ENCODE measurements at regions not wholly inside any gene's neighbourhood (a gene's known extent, or its start where the extent isn't known, plus 50 kb on each side); places are given as distances from the start of the nearest gene placed in this dataset.

- Histone ChIP-seq H3K9me3 (no peaks in the 10 kb centered on the region), H3K27me3 (no peaks in the 10 kb centered on the region), H3K36me3 (no peaks in the 10 kb centered on the region), H3K4me3 (replicated peaks in 1 of 3) (no peak overlapping the region), H3K27ac (no peak overlapping the region), H3K4me1 (peaks cover 3 to 7% of the 10 kb centered on the region in 2 donors)
- intact Hi-C loops (cut with DNase I) = no loop called here
- WGBS, 2 donors = 66 to 77% methylated on average over 3 of the region's 3 CpGs
- no peak for DNase-seq
- TF ChIP-seq, protein P1, sequence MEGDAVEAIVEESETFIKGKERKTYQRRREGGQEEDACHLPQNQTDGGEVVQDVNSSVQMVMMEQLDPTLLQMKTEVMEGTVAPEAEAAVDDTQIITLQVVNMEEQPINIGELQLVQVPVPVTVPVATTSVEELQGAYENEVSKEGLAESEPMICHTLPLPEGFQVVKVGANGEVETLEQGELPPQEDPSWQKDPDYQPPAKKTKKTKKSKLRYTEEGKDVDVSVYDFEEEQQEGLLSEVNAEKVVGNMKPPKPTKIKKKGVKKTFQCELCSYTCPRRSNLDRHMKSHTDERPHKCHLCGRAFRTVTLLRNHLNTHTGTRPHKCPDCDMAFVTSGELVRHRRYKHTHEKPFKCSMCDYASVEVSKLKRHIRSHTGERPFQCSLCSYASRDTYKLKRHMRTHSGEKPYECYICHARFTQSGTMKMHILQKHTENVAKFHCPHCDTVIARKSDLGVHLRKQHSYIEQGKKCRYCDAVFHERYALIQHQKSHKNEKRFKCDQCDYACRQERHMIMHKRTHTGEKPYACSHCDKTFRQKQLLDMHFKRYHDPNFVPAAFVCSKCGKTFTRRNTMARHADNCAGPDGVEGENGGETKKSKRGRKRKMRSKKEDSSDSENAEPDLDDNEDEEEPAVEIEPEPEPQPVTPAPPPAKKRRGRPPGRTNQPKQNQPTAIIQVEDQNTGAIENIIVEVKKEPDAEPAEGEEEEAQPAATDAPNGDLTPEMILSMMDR (IDR thresholded peaks at IDR 0.05) = no peak
- TF ChIP-seq POLR2A (IDR thresholded peaks at IDR 0.05) = no peak
Observed at GRCh38 chr7:51700593-51701215, 384.1 kb upstream of the COBL start.

- Histone ChIP-seq H3K4me1 (no peaks in the 10 kb centered on the region), H3K9me3 (no peaks in the 10 kb centered on the region), H3K4me3 (replicated peaks in 1 of 3) (no peak overlapping the region), H3K27ac (no peak overlapping the region), H3K36me3 (no peaks in the 10 kb centered on the region), H3K27me3 (no peaks in the 10 kb centered on the region)
- DNase-seq = no peak
- TF ChIP-seq, protein P1 (IDR thresholded peaks at IDR 0.05) = no peak
- no peak for TF ChIP-seq POLR2A (IDR thresholded peaks at IDR 0.05)
- intact Hi-C loops (cut with DNase I) = no loop called here
- WGBS, 2 donors = 83 to 84% methylated on average over 5 of the region's 5 CpGs
Observed at GRCh38 chr7:51693258-51693657, 376.6 kb upstream of the COBL start.

DNA sequence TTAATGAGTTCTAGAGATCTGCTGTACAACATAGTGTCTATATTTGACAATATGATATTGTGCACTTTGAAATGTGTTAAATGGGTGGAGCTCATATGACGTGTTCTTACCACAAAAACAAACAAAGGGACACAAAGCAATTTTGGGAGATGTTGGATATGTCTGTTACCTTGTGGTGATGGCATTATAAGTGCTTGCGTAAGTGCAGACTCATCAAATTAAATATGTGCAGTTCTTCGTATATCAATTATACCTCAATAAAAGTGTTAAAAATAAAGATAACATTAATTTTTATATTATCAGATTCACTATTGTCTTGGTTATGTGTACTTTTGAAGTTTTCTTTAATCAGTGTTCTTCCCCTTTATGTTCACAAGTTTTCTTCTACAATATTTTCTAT lies 372.9 kb upstream of the COBL start:
- no peak for TF ChIP-seq POLR2A (IDR thresholded peaks at IDR 0.05)
- TF ChIP-seq, protein P1 (IDR thresholded peaks at IDR 0.05) = no peak
- DNase-seq = no peak
- intact Hi-C loops (cut with DNase I) = no loop called here
- H3K27ac ChIP-seq = no peak overlapping the region
- H3K9me3 ChIP-seq = no peaks in the 10 kb centered on the region
- H3K4me3 ChIP-seq (replicated peaks in 1 of 3) = no peak overlapping the region
- WGBS, 2 donors = 87 to 89% methylated on average over 3 of the region's 3 CpGs
- H3K4me1 ChIP-seq = no peaks in the 10 kb centered on the region
- H3K36me3 ChIP-seq = no peaks in the 10 kb centered on the region
- no peaks in the 10 kb centered on the region for H3K27me3 ChIP-seq

DNA sequence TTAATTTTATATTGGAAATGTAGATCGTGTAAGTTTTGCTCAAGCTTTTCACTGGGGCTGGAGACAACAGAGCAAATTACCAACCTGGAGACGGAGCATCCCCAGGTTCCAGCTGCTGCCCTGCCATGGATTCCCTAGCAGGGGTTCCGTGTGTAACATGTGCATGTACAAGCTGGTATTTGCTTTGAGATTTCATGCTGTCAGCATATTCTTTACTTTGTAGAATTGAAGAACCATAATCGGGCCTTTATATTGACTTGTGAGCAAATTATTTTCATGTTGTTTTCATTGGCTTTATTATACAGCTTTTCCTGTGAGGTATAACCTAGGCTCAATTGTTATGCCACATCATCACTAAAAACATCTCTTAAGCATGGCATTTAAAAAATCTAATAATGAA lies 369.2 kb upstream of the COBL start:
- intact Hi-C loops (cut with DNase I) = no loop called here
- DNase-seq = no peak
- Histone ChIP-seq H3K9me3 (no peaks in the 10 kb centered on the region), H3K27ac (no peak overlapping the region), H3K4me3 (replicated peaks in 1 of 3) (no peak overlapping the region), H3K27me3 (no peaks in the 10 kb centered on the region), H3K36me3 (no peaks in the 10 kb centered on the region), H3K4me1 (no peaks in the 10 kb centered on the region)
- 84 to 90% methylated on average over 4 of the region's 4 CpGs for WGBS, 2 donors
- no peak for TF ChIP-seq POLR2A (IDR thresholded peaks at IDR 0.05)
- TF ChIP-seq, protein P1 (IDR thresholded peaks at IDR 0.05) = no peak

GRCh38 chr7:51680594-51681399 lies 364.2 kb upstream of the COBL start:
- no peak for DNase-seq
- Histone ChIP-seq H3K36me3 (no peaks in the 10 kb centered on the region), H3K9me3 (no peaks in the 10 kb centered on the region), H3K4me1 (no peaks in the 10 kb centered on the region), H3K27ac (no peak overlapping the region), H3K27me3 (no peaks in the 10 kb centered on the region), H3K4me3 (replicated peaks in 1 of 3) (no peak overlapping the region)
- 59 to 63% methylated on average over 13 of the region's 13 CpGs for WGBS, 2 donors
- intact Hi-C loops (cut with DNase I) = no loop called here
- no peak for TF ChIP-seq POLR2A (IDR thresholded peaks at IDR 0.05)

All from thyroid gland (tissue), 4 donors.